Spleen (tissue), 7 donors: ENCODE measurements at regions not wholly inside any gene's neighbourhood (a gene's known extent, or its start where the extent isn't known, plus 50 kb on each side); places are given as distances from the start of the nearest gene placed in this dataset.

Experiments
- CTCF ChIP-seq, 11 experiments: fragments of 200-600 bp in 7 of 11; fragments of 450-650 bp in 4 of 11; sonication (generic) in 4 of 11; IDR thresholded peaks in 8 of 11; conservative IDR thresholded peaks in 3 of 11; 1 replicate in 7 of 11; 2 replicates in 4 of 11; pipeline versions ENCODE4 v1.4.0 to v1.8.0; 2016 to 2021; ENCODE audit warnings: antibody characterized with exemption in 11 of 11, inconsistent platforms in 4 of 11, mild to moderate bottlenecking in 1 of 11
- POLR2A ChIP-seq, 3 donors: fragments of 450-650 bp; IDR thresholded peaks; one replicate each; pipeline ENCODE4 v1.5.1; 2017; ENCODE audit warnings: antibody characterized with exemption in 3 of 3, mild to moderate bottlenecking in 1 of 3
- donor health status: DM: no; HTN: no; CAD: no; lungs with moderate emphysema.
- donor health status: DM: no; HTN: no; CAD: no.
- donor health status: DM: no; HTN: no; CAD: no.

GRCh38 chr7:94741179-94741578 is 85.2 kb upstream of the SGCE start:
- TF ChIP-seq CTCF (IDR thresholded peaks at IDR 0.05 in 8 of 11, conservative IDR thresholded peaks at IDR 0.05 in 3 of 11) (no peak), POLR2A (IDR thresholded peaks at IDR 0.05) (no peak)
